Loucy (cell line): ENCODE measurements at regions not wholly inside any gene's neighbourhood (a gene's known extent, or its start where the extent isn't known, plus 50 kb on each side); places are given as distances from the start of the nearest gene placed in this dataset.

ENCODE experiments used
- H2AFZ ChIP-seq: fragments of 200-600 bp; sonication (generic); 2 replicates; pipeline ENCODE4 v1.6.0; 2016; ENCODE audit warnings: antibody characterized with exemption, mild to moderate bottlenecking, low read length, moderate library complexity
- H3F3A ChIP-seq: fragments of 200-600 bp; 2 replicates; pipeline ENCODE4 v1.6.0; 2016; ENCODE audit warnings: antibody characterized with exemption, low read depth, mild to moderate bottlenecking
- H3K27me3 ChIP-seq: fragments of 200-600 bp; sonication (generic); 2 replicates; pipeline ENCODE4 v1.6.1; 2014; ENCODE audit warnings: low read length, mild to moderate bottlenecking; ENCODE audit not compliant: insufficient read depth, poor library complexity, severe bottlenecking
- H3K36me3 ChIP-seq: fragments of 200-600 bp; sonication (generic); 2 replicates; pipeline ENCODE4 v1.6.1; 2016; ENCODE audit warnings: low read length; ENCODE audit not compliant: insufficient read depth
- H3K4me1 ChIP-seq: fragments of 200-600 bp; sonication (generic); 2 replicates; pipeline ENCODE4 v1.5.1; 2014; ENCODE audit warnings: low read length, mild to moderate bottlenecking; ENCODE audit not compliant: insufficient read depth, poor library complexity, severe bottlenecking
- H3K4me2 ChIP-seq: fragments of 200-600 bp; sonication (generic); 2 replicates; pipeline ENCODE4 v1.6.0; 2014; ENCODE audit warnings: antibody characterized with exemption, low read length, low read depth, mild to moderate bottlenecking; ENCODE audit not compliant: poor library complexity, severe bottlenecking
- H3K4me3 ChIP-seq: fragments of 200-600 bp; sonication (generic); 2 replicates; pipeline ENCODE4 v1.5.1; 2014; ENCODE audit warnings: low read length, mild to moderate bottlenecking, mixed read lengths; ENCODE audit not compliant: poor library complexity, severe bottlenecking
- H3K79me2 ChIP-seq: fragments of 200-600 bp; sonication (generic); 2 replicates; pipeline ENCODE4 v1.6.1; 2014; ENCODE audit warnings: low read length; ENCODE audit not compliant: insufficient read depth
- H3K9ac ChIP-seq: fragments of 200-600 bp; sonication (generic); 2 replicates; pipeline ENCODE4 v1.6.0; 2014; ENCODE audit warnings: mild to moderate bottlenecking, low read depth, low read length, moderate library complexity; ENCODE audit not compliant: poor library complexity, severe bottlenecking
- H3K9me2 ChIP-seq: fragments of 200-600 bp; sonication (generic); replicated peaks from 2 replicates; pipeline ENCODE4 v1.6.1; 2016; ENCODE audit warnings: low read depth, low read length, mixed read lengths
- H3K9me3 ChIP-seq: fragments of 200-600 bp; sonication (generic); 2 replicates; pipeline ENCODE4 v1.6.1; 2014; ENCODE audit warnings: mild to moderate bottlenecking, antibody characterized with exemption, low read length, low read depth; ENCODE audit not compliant: insufficient read depth
- H4K20me1 ChIP-seq: fragments of 200-600 bp; sonication (generic); 2 replicates; pipeline ENCODE4 v1.6.0; 2014; ENCODE audit warnings: antibody characterized with exemption, low read length, mild to moderate bottlenecking; ENCODE audit not compliant: insufficient read depth, poor library complexity, severe bottlenecking
- CTCF ChIP-seq: fragments of 200-600 bp; sonication (generic); conservative IDR thresholded peaks from 2 replicates; pipeline ENCODE4 v1.5.1; 2014; ENCODE audit warnings: mild to moderate bottlenecking, antibody characterized with exemption, low read length
- EZH2phosphoT487 ChIP-seq: fragments of 200-600 bp; IDR thresholded peaks from 2 replicates; pipeline ENCODE4 v1.6.1; 2018; ENCODE audit warnings: antibody characterized with exemption, mild to moderate bottlenecking, moderate library complexity, borderline replicate concordance

GRCh38 chr18:55982992-55983391 lies 395.0 kb upstream of the TCF4 start:
- Histone ChIP-seq H3K9me2 (no peaks in the 10 kb centered on the region), H3F3A (no peaks in the 10 kb centered on the region), H3K27me3 (no peaks in the 10 kb centered on the region), H4K20me1 (no peaks in the 10 kb centered on the region), H3K4me2 (no peak overlapping the region), H2AFZ (no peak overlapping the region), H3K4me3 (no peak overlapping the region), H3K9me3 (no peaks in the 10 kb centered on the region; the same call in 1 of the 2 replicates), H3K79me2 (no peaks in the 10 kb centered on the region), H3K4me1 (no peaks in the 10 kb centered on the region), H3K36me3 (no peaks in the 10 kb centered on the region), H3K9ac (no peak overlapping the region)
- TF ChIP-seq EZH2phosphoT487 (no peak), CTCF (no peak)

GRCh38 chr18:55981712-55982475 lies 393.9 kb upstream of the TCF4 start:
- Histone ChIP-seq H3K4me2 (no peak overlapping the region), H3K9ac (no peak overlapping the region), H3K36me3 (no peaks in the 10 kb centered on the region), H3K9me2 (no peaks in the 10 kb centered on the region), H2AFZ (peak overlapping the region; percentile 35; the same call in 1 of the 2 replicates), H3K4me1 (no peaks in the 10 kb centered on the region), H3K27me3 (no peaks in the 10 kb centered on the region), H3K9me3 (no peaks in the 10 kb centered on the region; the same call in 1 of the 2 replicates), H4K20me1 (no peaks in the 10 kb centered on the region), H3K79me2 (no peaks in the 10 kb centered on the region), H3F3A (no peaks in the 10 kb centered on the region), H3K4me3 (no peak overlapping the region)
- no peak for TF ChIP-seq EZH2phosphoT487
- TF ChIP-seq CTCF: no peak

- Histone ChIP-seq H4K20me1 (no peaks in the 10 kb centered on the region), H3K4me3 (no peak overlapping the region), H3K4me1 (peaks cover 4% of the 10 kb centered on the region), H3K79me2 (no peaks in the 10 kb centered on the region), H2AFZ (no peak overlapping the region), H3K27me3 (no peaks in the 10 kb centered on the region), H3F3A (no peaks in the 10 kb centered on the region), H3K36me3 (no peaks in the 10 kb centered on the region), H3K4me2 (no peak overlapping the region), H3K9ac (no peak overlapping the region), H3K9me3 (no peaks in the 10 kb centered on the region), H3K9me2 (no peaks in the 10 kb centered on the region)
- no peak for TF ChIP-seq CTCF
- no peak for TF ChIP-seq EZH2phosphoT487
These were observed 386.5 kb upstream of the TCF4 start for GRCh38 chr18:55974521-55974920.
